Hepatocyte (in vitro differentiated cells): ENCODE measurements at regions not wholly inside any gene's neighbourhood (a gene's known extent, or its start where the extent isn't known, plus 50 kb on each side); places are given as distances from the start of the nearest gene placed in this dataset.

ENCODE experiments used
- EZH2 ChIP-seq: fragments of 200-600 bp; sonication (generic); IDR thresholded peaks from 2 replicates; pipeline ENCODE4 v1.6.1; 2016; ENCODE audit warnings: antibody characterized with exemption, mild to moderate bottlenecking, borderline replicate concordance
- TF ChIP-seq, protein P1 (sequence below): fragments of 200-600 bp; sonication (generic); IDR thresholded peaks from 2 replicates; pipeline ENCODE4 v1.5.1; 2016; ENCODE audit warnings: antibody characterized with exemption, mild to moderate bottlenecking; ENCODE audit not compliant: poor library complexity

DNA sequence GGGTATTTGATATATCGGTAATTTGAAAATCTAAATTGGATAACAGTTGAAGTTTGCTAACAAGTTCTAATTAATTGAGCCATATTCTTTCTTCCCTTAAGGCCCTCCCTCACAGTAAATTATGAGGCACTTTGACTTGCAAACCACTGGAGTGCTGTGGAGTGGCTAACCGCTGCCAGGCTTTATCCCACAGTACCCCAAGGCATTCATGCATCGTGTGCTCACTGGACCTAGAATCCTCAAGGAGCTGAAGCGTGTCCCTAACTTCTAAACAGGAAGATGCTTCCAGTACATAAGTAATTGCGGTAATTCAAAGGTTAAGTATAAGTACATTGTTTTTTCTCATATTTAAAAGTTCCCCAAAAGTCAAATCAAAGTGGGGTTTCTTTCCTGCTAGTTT lies 499.9 kb downstream of the TFAP2A start:
- TF ChIP-seq, protein P1, sequence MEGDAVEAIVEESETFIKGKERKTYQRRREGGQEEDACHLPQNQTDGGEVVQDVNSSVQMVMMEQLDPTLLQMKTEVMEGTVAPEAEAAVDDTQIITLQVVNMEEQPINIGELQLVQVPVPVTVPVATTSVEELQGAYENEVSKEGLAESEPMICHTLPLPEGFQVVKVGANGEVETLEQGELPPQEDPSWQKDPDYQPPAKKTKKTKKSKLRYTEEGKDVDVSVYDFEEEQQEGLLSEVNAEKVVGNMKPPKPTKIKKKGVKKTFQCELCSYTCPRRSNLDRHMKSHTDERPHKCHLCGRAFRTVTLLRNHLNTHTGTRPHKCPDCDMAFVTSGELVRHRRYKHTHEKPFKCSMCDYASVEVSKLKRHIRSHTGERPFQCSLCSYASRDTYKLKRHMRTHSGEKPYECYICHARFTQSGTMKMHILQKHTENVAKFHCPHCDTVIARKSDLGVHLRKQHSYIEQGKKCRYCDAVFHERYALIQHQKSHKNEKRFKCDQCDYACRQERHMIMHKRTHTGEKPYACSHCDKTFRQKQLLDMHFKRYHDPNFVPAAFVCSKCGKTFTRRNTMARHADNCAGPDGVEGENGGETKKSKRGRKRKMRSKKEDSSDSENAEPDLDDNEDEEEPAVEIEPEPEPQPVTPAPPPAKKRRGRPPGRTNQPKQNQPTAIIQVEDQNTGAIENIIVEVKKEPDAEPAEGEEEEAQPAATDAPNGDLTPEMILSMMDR: no peak
- TF ChIP-seq EZH2: no peak
